Breast epithelium (tissue), 3 donors: ENCODE measurements at regions not wholly inside any gene's neighbourhood (a gene's known extent, or its start where the extent isn't known, plus 50 kb on each side); places are given as distances from the start of the nearest gene placed in this dataset.

ENCODE experiments used
- POLR2A ChIP-seq: fragments of 450-650 bp; IDR thresholded peaks from one replicate; pipeline ENCODE4 v1.6.1; 2016; ENCODE audit warnings: antibody characterized with exemption, mild to moderate bottlenecking, moderate library complexity
- TF ChIP-seq, protein P1 (sequence below), 3 donors: fragments of 450-650 bp; IDR thresholded peaks; one replicate each; pipeline ENCODE4 v1.5.1; 2016 to 2017; ENCODE audit warnings: antibody characterized with exemption in 3 of 3, mild to moderate bottlenecking in 3 of 3, moderate library complexity in 3 of 3

DNA sequence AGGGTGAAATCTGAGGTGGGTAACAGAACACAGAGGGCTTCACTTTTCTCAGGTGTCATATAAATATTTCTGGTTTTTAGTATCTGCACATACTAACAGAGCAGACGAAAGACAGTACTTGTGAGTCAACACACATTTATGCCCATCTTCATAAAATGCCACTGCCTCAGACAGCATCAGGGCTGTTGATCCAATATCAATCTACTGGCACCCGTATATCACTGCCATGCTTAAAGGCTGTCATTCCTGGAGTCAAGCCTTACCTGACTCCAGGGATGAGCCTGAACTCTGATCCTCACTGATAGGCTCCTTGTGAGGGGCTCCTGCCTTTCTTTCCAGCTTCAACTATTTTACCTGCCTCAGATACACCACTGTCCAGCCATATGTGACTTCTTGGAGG, 595.7 kb downstream of the TFAP2B start:
- TF ChIP-seq POLR2A = no peak
- TF ChIP-seq, protein P1, sequence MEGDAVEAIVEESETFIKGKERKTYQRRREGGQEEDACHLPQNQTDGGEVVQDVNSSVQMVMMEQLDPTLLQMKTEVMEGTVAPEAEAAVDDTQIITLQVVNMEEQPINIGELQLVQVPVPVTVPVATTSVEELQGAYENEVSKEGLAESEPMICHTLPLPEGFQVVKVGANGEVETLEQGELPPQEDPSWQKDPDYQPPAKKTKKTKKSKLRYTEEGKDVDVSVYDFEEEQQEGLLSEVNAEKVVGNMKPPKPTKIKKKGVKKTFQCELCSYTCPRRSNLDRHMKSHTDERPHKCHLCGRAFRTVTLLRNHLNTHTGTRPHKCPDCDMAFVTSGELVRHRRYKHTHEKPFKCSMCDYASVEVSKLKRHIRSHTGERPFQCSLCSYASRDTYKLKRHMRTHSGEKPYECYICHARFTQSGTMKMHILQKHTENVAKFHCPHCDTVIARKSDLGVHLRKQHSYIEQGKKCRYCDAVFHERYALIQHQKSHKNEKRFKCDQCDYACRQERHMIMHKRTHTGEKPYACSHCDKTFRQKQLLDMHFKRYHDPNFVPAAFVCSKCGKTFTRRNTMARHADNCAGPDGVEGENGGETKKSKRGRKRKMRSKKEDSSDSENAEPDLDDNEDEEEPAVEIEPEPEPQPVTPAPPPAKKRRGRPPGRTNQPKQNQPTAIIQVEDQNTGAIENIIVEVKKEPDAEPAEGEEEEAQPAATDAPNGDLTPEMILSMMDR (IDR thresholded peaks at IDR 0.05) = no peak
